ENCODE measurements at regions not wholly inside any gene's neighbourhood (a gene's known extent, or its start where the extent isn't known, plus 50 kb on each side); places are given as distances from the start of the nearest gene placed in this dataset.

- no peaks in the 10 kb centered on the region for H3K27me3 ChIP-seq
- TF ChIP-seq CTCF (IDR thresholded peaks at IDR 0.05) (no peak), POLR2AphosphoS5 (IDR thresholded peaks at IDR 0.05) (no peak), POLR2A (IDR thresholded peaks at IDR 0.05) (no peak), EP300 (IDR thresholded peaks at IDR 0.05) (no peak)
- 81 to 94% methylated on average over 2 of the region's 2 CpGs for WGBS, 2 donors
- H3K36me3 ChIP-seq: no peaks in the 10 kb centered on the region
- intact Hi-C loops (cut with DNase I): no loop called here
- peak overlapping the region in 1 of 4 donors; percentile 74 for H3K27ac ChIP-seq
- DNase-seq: no peak
- no peaks in the 10 kb centered on the region for H3K9me3 ChIP-seq
- no peak overlapping the region for H3K4me3 ChIP-seq
- H3K4me1 ChIP-seq: peaks cover 0 to 8% (median 6%) of the 10 kb centered on the region in 4 donors
Observed at GRCh38 chr1:170225781-170226530, 80.2 kb downstream of the NTMT2 start.

DNA sequence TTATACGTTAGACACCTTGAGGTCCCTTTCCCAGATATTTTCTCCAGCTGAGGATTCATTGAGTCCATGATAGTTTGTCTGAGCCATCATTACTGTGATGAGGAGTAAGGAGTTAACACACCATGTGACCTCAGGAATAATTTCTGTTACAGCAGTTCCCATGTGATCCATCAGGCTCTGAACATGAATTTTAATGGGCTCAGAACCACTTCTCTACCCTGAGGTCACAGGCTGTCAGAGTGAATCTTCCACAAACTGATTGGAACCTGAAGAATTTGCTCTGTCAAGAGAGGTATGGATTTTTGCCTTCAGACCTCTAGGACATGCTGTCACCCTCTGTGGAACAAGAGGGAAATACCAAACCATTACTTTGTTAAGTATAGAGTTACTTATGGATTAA lies 81.0 kb downstream of the NTMT2 start:
- TF ChIP-seq CTCF (IDR thresholded peaks at IDR 0.05): no peak
- no peak for TF ChIP-seq EP300 (IDR thresholded peaks at IDR 0.05)
- no peak for TF ChIP-seq POLR2A (IDR thresholded peaks at IDR 0.05)
- no peak for TF ChIP-seq POLR2AphosphoS5 (IDR thresholded peaks at IDR 0.05)
- intact Hi-C loops (cut with DNase I): no loop called here
- 58 to 72% methylated on average over 1 of the region's 1 CpG for WGBS, 2 donors
- Histone ChIP-seq H3K36me3 (no peaks in the 10 kb centered on the region), H3K27ac (no peak overlapping the region), H3K4me3 (no peak overlapping the region), H3K4me1 (peaks cover 0 to under 1% (median 0%) of the 10 kb centered on the region in 4 donors), H3K9me3 (no peaks in the 10 kb centered on the region), H3K27me3 (no peaks in the 10 kb centered on the region)
- no peak for DNase-seq

DNA sequence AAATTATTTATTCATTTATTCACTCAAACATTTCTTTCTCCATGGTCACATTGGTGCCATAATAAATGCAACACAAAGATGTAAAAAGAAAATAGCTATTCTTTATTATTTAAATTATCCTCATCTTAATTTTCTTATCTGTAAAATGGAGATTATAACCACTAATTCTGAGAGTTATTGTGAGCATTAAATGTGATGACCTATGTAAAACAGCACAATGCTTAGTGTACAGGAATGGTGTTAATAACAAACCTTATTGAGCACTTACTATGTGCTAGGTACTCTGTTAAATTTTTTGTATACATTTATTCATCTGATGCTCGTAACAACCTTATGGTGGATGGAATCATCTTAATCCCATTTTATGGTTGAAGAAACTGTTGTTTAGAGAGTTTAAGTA lies 84.6 kb downstream of the NTMT2 start:
- TF ChIP-seq EP300 (IDR thresholded peaks at IDR 0.05): no peak
- 74 to 85% methylated on average over 1 of the region's 1 CpG for WGBS, 2 donors
- H3K27me3 ChIP-seq: no peaks in the 10 kb centered on the region
- H3K27ac ChIP-seq: no peak overlapping the region
- no peak overlapping the region for H3K4me3 ChIP-seq
- no peaks in the 10 kb centered on the region for H3K9me3 ChIP-seq
- DNase-seq: no peak
- no peaks in the 10 kb centered on the region for H3K4me1 ChIP-seq
- H3K36me3 ChIP-seq: no peaks in the 10 kb centered on the region
- intact Hi-C loops (cut with DNase I): no loop called here

DNA sequence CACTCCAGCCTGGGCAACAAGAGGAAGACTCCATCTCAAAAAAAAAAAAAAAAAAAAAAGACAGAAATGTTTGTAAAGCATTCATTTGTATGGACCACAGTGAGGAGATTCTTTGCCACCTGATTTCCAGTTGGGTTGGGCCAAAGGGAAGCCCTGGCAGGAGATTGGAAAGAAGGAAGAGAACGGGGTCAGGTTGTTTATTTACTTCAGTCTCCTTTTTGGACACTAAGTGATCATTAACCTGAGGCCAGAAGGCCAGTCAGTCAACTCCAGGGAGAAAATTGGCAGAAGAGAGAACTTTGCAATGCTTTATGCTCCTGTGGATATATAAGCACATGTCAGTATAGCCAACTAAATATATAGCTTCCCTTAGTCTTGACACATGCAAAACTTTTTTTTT lies 85.9 kb downstream of the NTMT2 start:
- Histone ChIP-seq H3K4me1 (no peaks in the 10 kb centered on the region), H3K36me3 (no peaks in the 10 kb centered on the region), H3K27ac (no peak overlapping the region), H3K9me3 (no peaks in the 10 kb centered on the region), H3K4me3 (no peak overlapping the region), H3K27me3 (no peaks in the 10 kb centered on the region)
- no peak for DNase-seq
- TF ChIP-seq EP300 (IDR thresholded peaks at IDR 0.05): no peak
- TF ChIP-seq POLR2A (IDR thresholded peaks at IDR 0.05): no peak
- no peak for TF ChIP-seq POLR2AphosphoS5 (IDR thresholded peaks at IDR 0.05)
- TF ChIP-seq CTCF (IDR thresholded peaks at IDR 0.05): no peak
- intact Hi-C loops (cut with DNase I): no loop called here
- 15 to 44% methylated on average over 1 of the region's 1 CpG for WGBS, 2 donors

DNA sequence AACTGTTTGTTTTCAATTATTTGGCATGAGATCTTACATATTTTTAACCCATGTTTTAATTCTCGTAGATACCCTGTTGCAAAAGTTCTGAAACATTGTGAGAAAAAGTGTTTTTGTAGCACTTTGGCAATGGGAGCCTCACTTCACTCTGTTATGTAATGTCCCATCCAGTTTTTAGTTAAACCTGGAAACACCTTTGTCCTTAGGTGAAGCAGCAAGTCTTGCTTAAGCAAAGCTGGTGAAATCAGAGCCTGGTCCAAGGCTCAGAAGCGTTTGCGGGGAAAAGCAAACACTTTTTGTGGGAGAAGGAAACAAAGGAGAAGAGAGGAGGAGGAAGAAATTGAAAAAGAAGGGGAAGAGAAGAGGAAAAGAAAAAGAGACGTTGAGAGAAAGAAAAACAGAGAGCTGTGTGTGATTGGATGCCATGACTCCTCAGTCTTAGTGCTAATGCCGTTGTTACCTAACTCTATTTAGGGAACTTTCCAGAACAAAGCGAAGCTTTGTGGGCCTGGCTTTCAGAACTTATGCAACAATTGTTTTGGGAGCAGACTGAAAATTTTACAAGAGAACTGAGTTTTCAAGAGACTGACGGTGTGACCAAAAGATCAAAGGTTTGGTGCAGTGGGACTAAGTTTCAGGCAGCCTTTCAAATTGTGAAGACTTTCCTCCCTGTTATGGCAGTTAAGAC lies 93.1 kb downstream of the NTMT2 start:
- WGBS, 2 donors: 78 to 82% methylated on average over 7 of the region's 7 CpGs
- Histone ChIP-seq H3K9me3 (no peaks in the 10 kb centered on the region), H3K4me3 (no peak overlapping the region), H3K27me3 (no peaks in the 10 kb centered on the region), H3K36me3 (no peaks in the 10 kb centered on the region), H3K27ac (peak overlapping the region in 1 of 4 donors; percentile 50), H3K4me1 (no peaks in the 10 kb centered on the region)
- TF ChIP-seq EP300 (IDR thresholded peaks at IDR 0.05): no peak
- intact Hi-C loops (cut with DNase I): no loop called here
- no peak for DNase-seq
